Erythroblast (primary cell): ENCODE measurements at regions not wholly inside any gene's neighbourhood (a gene's known extent, or its start where the extent isn't known, plus 50 kb on each side); places are given as distances from the start of the nearest gene placed in this dataset.

Experiments
- GATA1 ChIP-seq: IDR thresholded peaks from 2 replicates; pipeline ENCODE4 v1.6.1; 2011; ENCODE audit warnings: low read depth, mild to moderate bottlenecking, control low read depth, low read length, moderate library complexity
- POLR2A ChIP-seq: IDR thresholded peaks from 2 replicates; pipeline ENCODE4 v1.6.1; 2011; ENCODE audit warnings: mild to moderate bottlenecking, low read length

GRCh38 chr5:34488984-34489383, 167.1 kb upstream of the RAI14 start:
- TF ChIP-seq POLR2A, result no peak
- TF ChIP-seq GATA1, result no peak
